Mucosa of descending colon (tissue), 3 donors: ENCODE measurements at regions not wholly inside any gene's neighbourhood (a gene's known extent, or its start where the extent isn't known, plus 50 kb on each side); places are given as distances from the start of the nearest gene placed in this dataset.

ENCODE experiments used
- ATAC-seq: fragments of 200-7000 bp; cut with Tn5 transposase; one replicate; pipeline ENCODE4 v1.9.1; 2020; ENCODE audit warnings: mild to moderate bottlenecking, moderate library complexity
- DNase-seq, 3 donors: peaks; one replicate each; pipeline ENCODE4 v3.0.0-alpha.2; 2020
- H3K36me3 ChIP-seq: fragments of 200-600 bp; one replicate; pipeline ENCODE4 v1.8.0; 2021; ENCODE audit warnings: low read depth, mild to moderate bottlenecking
- H3K4me1 ChIP-seq: fragments of 200-600 bp; one replicate; pipeline ENCODE4 v1.8.0; 2021; ENCODE audit warnings: low read depth, mild to moderate bottlenecking
- H3K4me3 ChIP-seq: fragments of 200-600 bp; one replicate; pipeline ENCODE4 v1.8.0; 2021; ENCODE audit warnings: mild to moderate bottlenecking
- H3K9me3 ChIP-seq: fragments of 200-600 bp; one replicate; pipeline ENCODE4 v1.8.0; 2021; ENCODE audit warnings: mild to moderate bottlenecking
- CTCF ChIP-seq: fragments of 200-600 bp; IDR thresholded peaks from one replicate; pipeline ENCODE4 v1.8.0; 2022; ENCODE audit warnings: antibody characterized with exemption, mild to moderate bottlenecking
- intact Hi-C, 2 donors: fragments of 100-400 bp; cut with DNase I in 1 of 2; cut with micrococcal nuclease in 1 of 2; formaldehyde crosslinking; loops; one replicate each; pipeline versions ENCODE4 v1.11.0 to v1.11.1; 2022; cut with DNase I, micrococcal nuclease
- donor health status: DM: no; HTN: no; CAD: no; lungs with moderate emphysema.
- donor health status: DM: no; HTN: no; CAD: no.
- donor health status: DM: no; HTN: yes; CAD: no.

DNA sequence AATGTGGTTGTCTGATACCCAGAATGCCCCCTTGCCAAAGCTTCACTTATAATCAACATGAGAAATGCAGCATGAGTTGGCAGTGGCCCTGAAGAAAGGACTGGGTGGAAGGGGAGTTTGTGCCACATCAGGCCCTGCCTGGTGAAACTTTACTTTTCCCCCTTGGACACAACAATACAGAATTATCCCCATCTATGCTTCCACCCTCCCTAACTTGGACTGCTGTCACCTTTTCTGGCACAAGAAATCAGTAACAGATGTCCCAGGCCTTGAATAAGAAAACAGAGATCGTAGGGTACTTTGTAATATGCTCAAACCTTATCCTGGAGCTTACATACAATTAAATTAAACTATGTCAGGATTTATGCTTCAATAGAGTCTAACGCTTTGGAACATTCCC is 128.9 kb upstream of the SATB2 start:
- no peaks in the 10 kb centered on the region for H3K9me3 ChIP-seq
- intact Hi-C loops: no loop called here
- H3K4me3 ChIP-seq: no peak overlapping the region
- DNase-seq (no peak), ATAC-seq (no peak)
- no peaks in the 10 kb centered on the region for H3K4me1 ChIP-seq
- H3K36me3 ChIP-seq: no peaks in the 10 kb centered on the region
- no peak for TF ChIP-seq CTCF

- no peak overlapping the region for H3K4me3 ChIP-seq
Observed at GRCh38 chr2:199583676-199584075, 125.9 kb upstream of the SATB2 start.

GRCh38 chr2:199581935-199582360 is 124.2 kb upstream of the SATB2 start:
- Histone ChIP-seq H3K36me3 (no peaks in the 10 kb centered on the region), H3K9me3 (no peaks in the 10 kb centered on the region), H3K4me1 (no peaks in the 10 kb centered on the region), H3K4me3 (no peak overlapping the region)
- no peak for TF ChIP-seq CTCF
- no peak for ATAC-seq
- intact Hi-C loops: no loop called here
- DNase-seq: no peak

More at GRCh38 chr2:199583676-199584075, 125.9 kb upstream of the SATB2 start:
- Histone ChIP-seq H3K36me3 (no peaks in the 10 kb centered on the region), H3K9me3 (no peaks in the 10 kb centered on the region), H3K4me1 (no peaks in the 10 kb centered on the region)
- intact Hi-C loops: no loop called here
- no peak for TF ChIP-seq CTCF
- DNase-seq (no peak), ATAC-seq (no peak)

DNA sequence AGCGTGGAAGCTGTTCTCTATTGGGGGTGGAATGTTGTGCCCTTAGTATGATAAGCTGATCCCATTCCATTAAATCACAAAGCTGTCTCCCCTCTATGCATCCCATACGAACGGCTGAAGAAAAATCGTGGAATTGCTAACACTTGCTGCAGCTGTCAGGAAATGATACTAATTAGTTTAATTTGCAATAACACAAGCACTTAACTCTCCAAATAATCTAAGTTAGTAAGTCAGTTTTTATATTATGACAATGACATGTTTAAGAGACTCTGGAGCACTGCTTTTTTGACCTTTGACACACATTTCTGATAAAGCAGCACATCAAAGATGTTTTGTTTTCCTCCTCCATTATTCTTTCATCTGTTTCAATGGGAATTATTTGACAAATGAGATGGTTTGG is 123.7 kb upstream of the SATB2 start:
- no peaks in the 10 kb centered on the region for H3K36me3 ChIP-seq
- no peaks in the 10 kb centered on the region for H3K9me3 ChIP-seq
- H3K4me1 ChIP-seq: no peaks in the 10 kb centered on the region
- no peak for ATAC-seq
- no peak for DNase-seq
- no peak overlapping the region for H3K4me3 ChIP-seq
- TF ChIP-seq CTCF: no peak
- intact Hi-C loops: no loop called here

DNA sequence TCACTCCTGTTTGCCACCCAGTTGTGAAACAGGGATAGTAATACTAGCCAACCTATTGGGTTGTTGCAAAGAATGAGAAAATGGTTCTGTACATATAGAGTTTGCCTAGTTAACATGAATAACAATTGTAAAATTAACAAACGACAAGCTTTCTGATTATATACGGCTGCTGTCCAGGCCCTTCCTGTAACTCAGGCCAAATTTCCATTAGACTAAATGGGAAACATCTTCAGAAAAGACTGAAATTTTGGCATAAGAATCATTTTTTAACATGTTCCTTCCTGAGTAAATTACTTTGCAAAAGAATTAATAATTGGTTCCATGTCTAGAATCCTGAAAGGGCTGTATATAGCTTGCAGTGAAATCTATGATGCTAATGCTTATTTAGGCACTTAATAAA is 117.7 kb upstream of the SATB2 start:
- DNase-seq (no peak), ATAC-seq (no peak)
- H3K4me3 ChIP-seq: no peak overlapping the region
- intact Hi-C loops: no loop called here
- H3K9me3 ChIP-seq: no peaks in the 10 kb centered on the region
- TF ChIP-seq CTCF: no peak
- no peaks in the 10 kb centered on the region for H3K36me3 ChIP-seq
- H3K4me1 ChIP-seq: no peaks in the 10 kb centered on the region

- no peak for ATAC-seq
Observed at GRCh38 chr2:199572571-199572970, 114.8 kb upstream of the SATB2 start.

More at GRCh38 chr2:199572571-199572970, 114.8 kb upstream of the SATB2 start:
- Histone ChIP-seq H3K4me3 (no peak overlapping the region), H3K36me3 (no peaks in the 10 kb centered on the region), H3K9me3 (no peaks in the 10 kb centered on the region), H3K4me1 (no peaks in the 10 kb centered on the region)
- intact Hi-C loops: no loop called here
- no peak for TF ChIP-seq CTCF
- DNase-seq: no peak
